ENCODE measurements at regions not wholly inside any gene's neighbourhood (a gene's known extent, or its start where the extent isn't known, plus 50 kb on each side); places are given as distances from the start of the nearest gene placed in this dataset.

GRCh38 chr4:18942874-18943273 is 921.3 kb upstream of the LCORL start:
- no peak for DNase-seq (ENCODE audit: low read depth)

- DNase-seq (ENCODE audit: low read depth), result no peak
These were observed 917.0 kb upstream of the LCORL start for GRCh38 chr4:18938343-18939099.

GRCh38 chr4:18937746-18938145 is 916.2 kb upstream of the LCORL start:
- no peak for DNase-seq (ENCODE audit: low read depth)

GRCh38 chr4:18937080-18937479 is 915.5 kb upstream of the LCORL start:
- no peak for DNase-seq (ENCODE audit: low read depth)

GRCh38 chr4:18935659-18936345 is 914.2 kb upstream of the LCORL start:
- no peak for DNase-seq (ENCODE audit: low read depth)

GRCh38 chr4:18934197-18934596 is 912.6 kb upstream of the LCORL start:
- no peak for DNase-seq (ENCODE audit: low read depth)

GRCh38 chr4:18932730-18933339 is 911.3 kb upstream of the LCORL start:
- no peak for DNase-seq (ENCODE audit: low read depth)

- no peak for DNase-seq (ENCODE audit: low read depth)
These were observed 910.3 kb upstream of the LCORL start for GRCh38 chr4:18931643-18932377.

- no peak for DNase-seq (ENCODE audit: low read depth)
These were observed 908.9 kb upstream of the LCORL start for GRCh38 chr4:18930487-18930886.

GRCh38 chr4:18923496-18924161 is 902.1 kb upstream of the LCORL start:
- DNase-seq (ENCODE audit: low read depth), result no peak

- DNase-seq (ENCODE audit: low read depth), result no peak
These were observed 896.1 kb upstream of the LCORL start for GRCh38 chr4:18917689-18918088.

- no peak for DNase-seq (ENCODE audit: low read depth)
These were observed 892.6 kb upstream of the LCORL start for GRCh38 chr4:18914182-18914581.

- no peak for DNase-seq (ENCODE audit: low read depth)
These were observed 873.4 kb upstream of the LCORL start for GRCh38 chr4:18894928-18895327.

GRCh38 chr4:18882468-18882867 is 860.9 kb upstream of the LCORL start:
- DNase-seq (ENCODE audit: low read depth), result no peak

GRCh38 chr4:18881556-18881955 is 860.0 kb upstream of the LCORL start:
- no peak for DNase-seq (ENCODE audit: low read depth)

- no peak for DNase-seq (ENCODE audit: low read depth)
These were observed 859.3 kb upstream of the LCORL start for GRCh38 chr4:18880871-18881270.

GRCh38 chr4:18878561-18878960 is 857.0 kb upstream of the LCORL start:
- no peak for DNase-seq (ENCODE audit: low read depth)

GRCh38 chr4:18869166-18869565 is 847.6 kb upstream of the LCORL start:
- DNase-seq (ENCODE audit: low read depth), result no peak

GRCh38 chr4:18860836-18861530 is 839.4 kb upstream of the LCORL start:
- DNase-seq (ENCODE audit: low read depth), result no peak

- no peak for DNase-seq (ENCODE audit: low read depth)
These were observed 837.9 kb upstream of the LCORL start for GRCh38 chr4:18859468-18859867.

GRCh38 chr4:18858229-18858922 is 836.8 kb upstream of the LCORL start:
- no peak for DNase-seq (ENCODE audit: low read depth)

Data from stimulated activated CD8-positive, alpha-beta memory T cell treated with anti-CD3 and anti-CD28 coated beads, Interleukin-4, amount 100 ng/mL, for 24 hours (primary cell).